HL-60 (cell line): ENCODE measurements at regions not wholly inside any gene's neighbourhood (a gene's known extent, or its start where the extent isn't known, plus 50 kb on each side); places are given as distances from the start of the nearest gene placed in this dataset.

Experiments
- DNase-seq, 2 experiments: peaks; one replicate each; pipeline ENCODE4 v3.0.0-alpha.2; 2010 to 2020; ENCODE audit warnings: low read depth in 1 of 2, low spot score in 1 of 2
- H3K27ac ChIP-seq: fragments of 250-450 bp; sonication (Bioruptor Pico); replicated peaks from 2 replicates; pipeline ENCODE4 v1.5.1; 2020; ENCODE audit warnings: mild to moderate bottlenecking, moderate library complexity
- H3K27me3 ChIP-seq: fragments of 250-450 bp; sonication (Bioruptor Pico); 2 replicates; pipeline ENCODE4 v1.5.1; 2021; ENCODE audit warnings: mild to moderate bottlenecking, moderate library complexity; ENCODE audit not compliant: insufficient read depth, poor library complexity, severe bottlenecking
- H3K4me3 ChIP-seq: replicated peaks from 2 replicates; pipeline ENCODE4 v1.5.1; 2011; ENCODE audit warnings: mild to moderate bottlenecking, control low read depth, low read length; ENCODE audit not compliant: insufficient read depth
- GABPA ChIP-seq: IDR thresholded peaks from 2 replicates; pipeline ENCODE4 v1.6.1; 2012; ENCODE audit warnings: low read depth
- POLR2AphosphoS5 ChIP-seq: IDR thresholded peaks from 2 replicates; pipeline ENCODE4 v1.6.1; 2012; ENCODE audit warnings: low read depth
- SPI1 ChIP-seq: IDR thresholded peaks from 2 replicates; pipeline ENCODE4 v1.6.1; 2012; ENCODE audit warnings: low read depth, mild to moderate bottlenecking, borderline replicate concordance
- TF ChIP-seq, protein P1 (sequence below): IDR thresholded peaks from 2 replicates; pipeline ENCODE4 v1.6.1; 2012; ENCODE audit warnings: low read depth; ENCODE audit not compliant: insufficient replicate concordance
- TF ChIP-seq, protein P2 (sequence below): IDR thresholded peaks from one replicate; pipeline ENCODE4 v1.5.1; 2011; ENCODE audit warnings: low read length, control low read depth, inconsistent platforms; ENCODE audit not compliant: insufficient read depth

DNA sequence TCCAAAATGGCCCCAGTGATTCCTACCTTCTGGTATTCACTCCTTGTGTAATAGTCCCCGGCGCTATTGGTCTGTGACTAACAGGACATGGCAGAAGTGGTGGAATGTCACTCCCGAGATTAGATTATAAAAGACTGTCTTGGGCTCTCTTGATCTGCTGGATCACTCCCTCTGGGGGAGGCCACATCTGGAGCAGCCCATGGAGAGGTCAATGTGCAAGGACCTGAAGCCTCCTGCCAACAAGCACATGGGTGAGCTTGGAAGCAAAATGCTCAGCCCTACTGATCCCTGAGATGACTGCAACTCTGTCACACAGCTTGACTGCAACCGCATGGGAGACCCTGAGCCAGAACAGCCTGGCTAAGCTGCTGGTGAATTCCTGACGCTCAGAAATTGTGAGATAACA is 94.3 kb upstream of the GLI2 start:
- Histone ChIP-seq H3K27ac (no peak overlapping the region), H3K4me3 (no peak overlapping the region), H3K27me3 (no peaks in the 10 kb centered on the region)
- TF ChIP-seq POLR2AphosphoS5 (no peak), GABPA (no peak), SPI1 (no peak)
- TF ChIP-seq, protein P1, sequence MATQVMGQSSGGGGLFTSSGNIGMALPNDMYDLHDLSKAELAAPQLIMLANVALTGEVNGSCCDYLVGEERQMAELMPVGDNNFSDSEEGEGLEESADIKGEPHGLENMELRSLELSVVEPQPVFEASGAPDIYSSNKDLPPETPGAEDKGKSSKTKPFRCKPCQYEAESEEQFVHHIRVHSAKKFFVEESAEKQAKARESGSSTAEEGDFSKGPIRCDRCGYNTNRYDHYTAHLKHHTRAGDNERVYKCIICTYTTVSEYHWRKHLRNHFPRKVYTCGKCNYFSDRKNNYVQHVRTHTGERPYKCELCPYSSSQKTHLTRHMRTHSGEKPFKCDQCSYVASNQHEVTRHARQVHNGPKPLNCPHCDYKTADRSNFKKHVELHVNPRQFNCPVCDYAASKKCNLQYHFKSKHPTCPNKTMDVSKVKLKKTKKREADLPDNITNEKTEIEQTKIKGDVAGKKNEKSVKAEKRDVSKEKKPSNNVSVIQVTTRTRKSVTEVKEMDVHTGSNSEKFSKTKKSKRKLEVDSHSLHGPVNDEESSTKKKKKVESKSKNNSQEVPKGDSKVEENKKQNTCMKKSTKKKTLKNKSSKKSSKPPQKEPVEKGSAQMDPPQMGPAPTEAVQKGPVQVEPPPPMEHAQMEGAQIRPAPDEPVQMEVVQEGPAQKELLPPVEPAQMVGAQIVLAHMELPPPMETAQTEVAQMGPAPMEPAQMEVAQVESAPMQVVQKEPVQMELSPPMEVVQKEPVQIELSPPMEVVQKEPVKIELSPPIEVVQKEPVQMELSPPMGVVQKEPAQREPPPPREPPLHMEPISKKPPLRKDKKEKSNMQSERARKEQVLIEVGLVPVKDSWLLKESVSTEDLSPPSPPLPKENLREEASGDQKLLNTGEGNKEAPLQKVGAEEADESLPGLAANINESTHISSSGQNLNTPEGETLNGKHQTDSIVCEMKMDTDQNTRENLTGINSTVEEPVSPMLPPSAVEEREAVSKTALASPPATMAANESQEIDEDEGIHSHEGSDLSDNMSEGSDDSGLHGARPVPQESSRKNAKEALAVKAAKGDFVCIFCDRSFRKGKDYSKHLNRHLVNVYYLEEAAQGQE = no peak
- TF ChIP-seq, protein P2, sequence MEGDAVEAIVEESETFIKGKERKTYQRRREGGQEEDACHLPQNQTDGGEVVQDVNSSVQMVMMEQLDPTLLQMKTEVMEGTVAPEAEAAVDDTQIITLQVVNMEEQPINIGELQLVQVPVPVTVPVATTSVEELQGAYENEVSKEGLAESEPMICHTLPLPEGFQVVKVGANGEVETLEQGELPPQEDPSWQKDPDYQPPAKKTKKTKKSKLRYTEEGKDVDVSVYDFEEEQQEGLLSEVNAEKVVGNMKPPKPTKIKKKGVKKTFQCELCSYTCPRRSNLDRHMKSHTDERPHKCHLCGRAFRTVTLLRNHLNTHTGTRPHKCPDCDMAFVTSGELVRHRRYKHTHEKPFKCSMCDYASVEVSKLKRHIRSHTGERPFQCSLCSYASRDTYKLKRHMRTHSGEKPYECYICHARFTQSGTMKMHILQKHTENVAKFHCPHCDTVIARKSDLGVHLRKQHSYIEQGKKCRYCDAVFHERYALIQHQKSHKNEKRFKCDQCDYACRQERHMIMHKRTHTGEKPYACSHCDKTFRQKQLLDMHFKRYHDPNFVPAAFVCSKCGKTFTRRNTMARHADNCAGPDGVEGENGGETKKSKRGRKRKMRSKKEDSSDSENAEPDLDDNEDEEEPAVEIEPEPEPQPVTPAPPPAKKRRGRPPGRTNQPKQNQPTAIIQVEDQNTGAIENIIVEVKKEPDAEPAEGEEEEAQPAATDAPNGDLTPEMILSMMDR = no peak
- DNase-seq = no peak

DNA sequence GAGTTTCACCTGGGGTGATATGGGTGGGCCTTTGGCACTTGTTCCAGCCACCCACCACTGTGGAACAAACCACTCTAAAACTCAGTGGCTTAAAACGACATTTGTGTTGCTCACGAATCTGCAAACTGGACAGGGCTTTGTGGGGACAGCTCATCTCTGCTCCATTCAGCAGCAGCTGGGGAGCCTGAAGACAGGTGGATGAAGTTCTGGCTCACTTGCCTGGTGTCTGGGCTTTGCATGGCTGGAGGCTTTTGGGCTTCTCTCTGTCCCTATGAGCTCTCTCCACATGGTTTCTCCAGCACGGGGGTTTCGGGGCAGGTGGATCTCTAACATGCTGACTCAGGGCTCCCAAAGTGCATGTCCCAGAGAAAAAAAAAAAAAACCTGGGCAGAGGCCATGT is 93.0 kb upstream of the GLI2 start:
- H3K27ac ChIP-seq = no peak overlapping the region
- no peak for TF ChIP-seq POLR2AphosphoS5
- TF ChIP-seq SPI1 = no peak
- no peak for TF ChIP-seq GABPA
- TF ChIP-seq, protein P1 = no peak
- TF ChIP-seq, protein P2 = no peak
- no peak overlapping the region for H3K4me3 ChIP-seq
- no peaks in the 10 kb centered on the region for H3K27me3 ChIP-seq
- no peak for DNase-seq

DNA sequence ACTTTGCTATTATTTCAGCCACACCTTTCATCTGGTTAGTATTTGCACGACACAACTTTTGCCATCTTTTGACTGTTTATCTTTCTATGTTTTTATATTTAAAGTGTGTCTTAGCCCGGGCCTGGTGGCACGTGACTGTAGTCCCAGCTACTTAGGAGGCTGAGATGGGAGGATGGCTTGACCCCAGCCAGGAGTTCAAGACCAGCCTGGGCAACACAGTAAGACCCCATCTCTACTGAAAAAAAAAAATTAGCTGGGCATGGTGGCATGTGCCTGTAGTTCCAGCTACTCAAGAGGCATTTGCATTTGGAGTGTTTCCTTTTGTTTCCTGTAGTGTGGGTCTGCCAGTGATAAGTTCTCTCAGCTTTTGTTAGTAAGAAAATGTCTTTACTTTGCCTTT is 88.7 kb upstream of the GLI2 start:
- DNase-seq = no peak
- no peak overlapping the region for H3K27ac ChIP-seq
- H3K4me3 ChIP-seq = no peak overlapping the region
- H3K27me3 ChIP-seq = no peaks in the 10 kb centered on the region
- TF ChIP-seq POLR2AphosphoS5 = no peak
- TF ChIP-seq GABPA = no peak
- TF ChIP-seq, protein P1 = no peak
- TF ChIP-seq SPI1 = no peak
- TF ChIP-seq, protein P2 = no peak
